K562 (cell line): ENCODE measurements at regions not wholly inside any gene's neighbourhood (a gene's known extent, or its start where the extent isn't known, plus 50 kb on each side); places are given as distances from the start of the nearest gene placed in this dataset.

Experiments used
- ATAC-seq: fragments of 200-7000 bp; cut with Tn5 transposase; 3 replicates; pipeline ENCODE4 v1.9.1; 2020; ENCODE audit warnings: moderate library complexity
- BruUV-seq: library from RNA; stranded (reverse); fragments of 400-500 nt; replicated peaks from 2 replicates; lab custom pipeline; 2021; lab: Mats Ljungman, UMichigan
- CTCF ChIA-PET: fragments of 300-600 bp; formaldehyde crosslinking; extraction: SDS; loops from one replicate; lab custom pipeline; 2021; ENCODE audit warnings: low intra/inter-chr PET ratio; lab: Yijun Ruan, JAX
- POLR2A ChIA-PET: fragments of 300-600, 350-650 bp; sonication (Branson Sonifier 250); formaldehyde crosslinking; extraction: SDS; loops from one replicate; lab custom pipeline; 2021; ENCODE audit warnings: antibody characterized with exemption, inconsistent platforms; lab: Yijun Ruan, JAX
- DNase-seq, 4 experiments: peaks; one replicate each; pipeline versions ENCODE4 v3.0.0 to v3.0.0-alpha.2; 2011 to 2018; ENCODE audit warnings: low spot score in 3 of 4, mixed read lengths in 3 of 4; ENCODE audit errors: extremely low read depth in 1 of 4
- FAIRE-seq: peaks from 2 replicates; lab custom pipeline; 2011; peaks lifted over from hg19 to GRCh38; lab: Jason Lieb, UNC
- H2AFZ ChIP-seq: 2 replicates; pipeline ENCODE4 v1.6.0; 2011; ENCODE audit warnings: low read depth, low read length, control low read depth, inconsistent platforms
- H3K27ac ChIP-seq: fragments of 200-600 bp; 3 replicates; pipeline ENCODE4 v1.8.0; 2011; ENCODE audit warnings: low read depth, mild to moderate bottlenecking, control low read depth, inconsistent platforms, low read length, moderate library complexity, mixed read lengths; ENCODE audit errors: extremely low read depth
- H3K27me3 ChIP-seq, 2 experiments: fragments of 300-600 bp in 1 of 2; 2 replicates in 1 of 2; 3 replicates in 1 of 2; pipeline versions ENCODE4 v1.6.0 to v1.8.0; 2011; ENCODE audit warnings: inconsistent platforms in 2 of 2, low read length in 2 of 2, mild to moderate bottlenecking in 1 of 2, mixed read lengths in 1 of 2, moderate library complexity in 1 of 2; ENCODE audit not compliant: control insufficient read depth in 2 of 2, insufficient read depth in 2 of 2
- H3K36me3 ChIP-seq: fragments of 300-600 bp; 3 replicates; pipeline ENCODE4 v1.8.0; 2011; ENCODE audit warnings: mild to moderate bottlenecking, low read length, inconsistent platforms; ENCODE audit not compliant: control insufficient read depth, insufficient read depth
- H3K4me1 ChIP-seq, 2 experiments: fragments of 200-600 bp in 1 of 2; replicated peaks in 1 of 2; 2 replicates in 1 of 2; 3 replicates in 1 of 2; pipeline versions ENCODE4 v1.5.1 to v1.8.0; 2011; ENCODE audit warnings: inconsistent platforms in 2 of 2, low read length in 2 of 2, mild to moderate bottlenecking in 1 of 2, mixed read lengths in 1 of 2, moderate library complexity in 1 of 2; ENCODE audit not compliant: control insufficient read depth in 2 of 2, insufficient read depth in 2 of 2
- H3K4me2 ChIP-seq: 2 replicates; pipeline ENCODE4 v1.6.1; 2011; ENCODE audit warnings: low read length, control low read depth, inconsistent platforms, mixed read lengths; ENCODE audit not compliant: insufficient read depth
- H3K4me3 ChIP-seq: fragments of 200-600 bp; sonication (generic), shearing (Covaris generic); 2 replicates; pipeline ENCODE4 v1.5.1; 2016; ENCODE audit warnings: control low read depth, inconsistent platforms
- H3K79me2 ChIP-seq: fragments of 200-600 bp; 3 replicates; pipeline ENCODE4 v1.8.0; 2011; ENCODE audit warnings: low read length, inconsistent platforms; ENCODE audit not compliant: control insufficient read depth, insufficient read depth
- H3K9ac ChIP-seq, 2 experiments: 2 replicates each; pipeline versions ENCODE4 v1.6.0 to v1.6.1; 2011; ENCODE audit warnings: low read depth in 2 of 2, low read length in 2 of 2, control low read depth in 1 of 2, inconsistent platforms in 1 of 2, mild to moderate bottlenecking in 1 of 2, mixed read lengths in 1 of 2; ENCODE audit not compliant: insufficient read depth in 1 of 2
- H3K9me1 ChIP-seq: one replicate; pipeline ENCODE4 v1.6.0; 2011; ENCODE audit warnings: inconsistent platforms, mild to moderate bottlenecking, low read length, moderate library complexity; ENCODE audit not compliant: control insufficient read depth, insufficient read depth
- H3K9me3 ChIP-seq: replicated peaks from 2 replicates; pipeline ENCODE4 v1.5.1; 2011; ENCODE audit warnings: low read depth, low read length, inconsistent platforms; ENCODE audit not compliant: control insufficient read depth, insufficient read depth
- H4K20me1 ChIP-seq: replicated peaks from 2 replicates; pipeline ENCODE4 v1.6.1; 2011; ENCODE audit warnings: low read length, inconsistent platforms, mixed read lengths; ENCODE audit not compliant: control insufficient read depth, insufficient read depth
- ATF3 ChIP-seq, 2 experiments: fragments of 450-650 bp in 1 of 2; sonication (generic) in 1 of 2; formaldehyde crosslinking in 1 of 2; IDR thresholded peaks in 1 of 2; conservative IDR thresholded peaks in 1 of 2; 2 replicates each; pipeline versions ENCODE4 v1.6.1 to v1.8.1; 2016 to 2023; ENCODE audit warnings: mild to moderate bottlenecking in 2 of 2, moderate library complexity in 2 of 2, inconsistent platforms in 1 of 2, missing genetic modification reagents in 1 of 2
- ETV1 ChIP-seq: fragments of 450-650 bp; conservative IDR thresholded peaks from 2 replicates; pipeline ENCODE4 v1.6.1; 2016; ENCODE audit warnings: missing genetic modification characterization, control low read depth, low read depth, missing compliant biosample characterization
- GTF2B ChIP-seq: IDR thresholded peaks from 2 replicates; pipeline ENCODE4 v1.6.1; 2011; ENCODE audit not compliant: insufficient read length; ENCODE audit errors: extremely low read depth
- HSF4 ChIP-seq: fragments of 250-450 bp; sonication (Bioruptor Pico); IDR thresholded peaks from 2 replicates; pipeline ENCODE4 v2.1.2; 2022; ENCODE audit warnings: mild to moderate bottlenecking, moderate library complexity, borderline replicate concordance
- MYC ChIP-seq, 2 experiments: fragments of 250-450 bp in 1 of 2; sonication (Bioruptor Pico) in 1 of 2; IDR thresholded peaks; 2 replicates each; pipeline versions ENCODE4 v1.5.1 to v1.6.1; 2012 to 2021; ENCODE audit warnings: low read depth in 2 of 2, borderline replicate concordance in 1 of 2, improper control_type of control experiment in 1 of 2, low read length in 1 of 2, mild to moderate bottlenecking in 1 of 2, moderate library complexity in 1 of 2
- POU5F1 ChIP-seq: fragments of 150-350 bp; IDR thresholded peaks from 2 replicates; pipeline ENCODE4 v1.6.1; 2014; ENCODE audit warnings: borderline replicate concordance, low read length, low read depth, mild to moderate bottlenecking; ENCODE audit not compliant: partially characterized antibody
- PURB ChIP-seq: sonication (generic); formaldehyde crosslinking; IDR thresholded peaks from 2 replicates; pipeline ENCODE4 v1.9.0; 2021; ENCODE audit warnings: low read depth, mild to moderate bottlenecking, missing genetic modification reagents
- ZC3H8 ChIP-seq: fragments of 450-650 bp; IDR thresholded peaks from 2 replicates; pipeline ENCODE4 v1.6.1; 2017
- ZNF445 ChIP-seq: fragments of 250-450 bp; sonication (Bioruptor Pico); IDR thresholded peaks from 2 replicates; pipeline ENCODE4 v1.4.0; 2020; ENCODE audit warnings: low read depth, mild to moderate bottlenecking, moderate library complexity
- WGBS: fragments of 100-300 bp; shearing (Covaris generic); methylation state at CpG from one replicate; pipeline ENCODE4 v1.1.6; 2016; ENCODE audit warnings: low coverage, mixed read lengths; ENCODE audit not compliant: insufficient coverage; ENCODE audit errors: missing lambda C conversion rate; 5-methylcytosine and 5-hydroxymethylcytosine counted together
- in situ Hi-C: fragments of 300-500 bp; cut with MboI; formaldehyde crosslinking; loops from 4 replicates; pipeline ENCODE4 v1.15.0; 2018; ENCODE audit warnings: inconsistent platforms, mixed read lengths
- intact Hi-C: fragments of 100-400 bp; cut with micrococcal nuclease; formaldehyde crosslinking; loops from 2 replicates; pipeline ENCODE4 v1.14.2; 2022

- 76% methylated on average over 3 of the region's 3 CpGs for WGBS
- no TSS peak for BruUV-seq
- peaks cover 0 to 14% of the 10 kb centered on the region in 2 experiments; a peak in 2 of 5 replicates for H3K4me1 ChIP-seq
- peaks cover 65% of the 10 kb centered on the region for H3K36me3 ChIP-seq
- H3K27me3 ChIP-seq = no peaks in the 10 kb centered on the region
- POLR2A ChIA-PET = interaction anchor here (1.2 kb wide), 1 partner anchor 10 kb away, joined by 4 read pairs; no protein-coding TSS in a partner anchor
- intact Hi-C loops = no loop called here
- CTCF ChIA-PET = interaction anchor here (0.6 kb wide), 1 partner anchor 423 kb away, joined by 3 read pairs; no protein-coding TSS in a partner anchor
- ATAC-seq (no peak), DNase-seq (no peak), FAIRE-seq (no peak)
- no peak overlapping the region for H3K9ac ChIP-seq
- no peak overlapping the region for H3K4me2 ChIP-seq
- H3K9me3 ChIP-seq = peaks cover 43% of the 10 kb centered on the region
- H3K79me2 ChIP-seq = no peaks in the 10 kb centered on the region
- H2AFZ ChIP-seq = no peak overlapping the region
- H3K9me1 ChIP-seq = no peaks in the 10 kb centered on the region
- no peaks in the 10 kb centered on the region for H4K20me1 ChIP-seq
- no peak overlapping the region for H3K27ac ChIP-seq
- no peak overlapping the region for H3K4me3 ChIP-seq
- TF ChIP-seq POU5F1 (no peak), ZC3H8 (no peak), MYC (IDR thresholded peaks at IDR 0.05; ENCODE audit: low read depth, low read length) (no peak), MYC (CRISPR knock-in tag; IDR thresholded peaks at IDR 0.05; ENCODE audit: borderline replicate concordance, low read depth) (no peak), ATF3 (IDR thresholded peaks at IDR 0.05) (no peak), ATF3 (CRISPR knock-in tag; conservative IDR thresholded peaks at IDR 0.05) (no peak), ZNF445 (CRISPR knock-in tag) (peak; percentile 95), PURB (CRISPR knock-in tag) (no peak), HSF4 (CRISPR knock-in tag) (no peak), GTF2B (no peak), ETV1 (tag) (no peak)
- in situ Hi-C loops = no loop called here
These were observed 77.3 kb upstream of the IL6 start for GRCh38 chr7:22649686-22650085.
